Heart right ventricle (tissue), 16 donors: ENCODE measurements at regions not wholly inside any gene's neighbourhood (a gene's known extent, or its start where the extent isn't known, plus 50 kb on each side); places are given as distances from the start of the nearest gene placed in this dataset.

ENCODE experiments used
- ATAC-seq, 8 donors: fragments of 200-7000 bp; cut with Tn5 transposase; one replicate each; pipeline ENCODE4 v1.9.1; 2020; ENCODE audit warnings: mild to moderate bottlenecking in 8 of 8, moderate library complexity in 8 of 8, moderate number of reproducible peaks in 1 of 8
- DNase-seq, 2 donors: peaks; one replicate each; pipeline ENCODE4 v3.0.0-alpha.2; 2020
- H3K27ac ChIP-seq, 10 donors: fragments of 200-600 bp; sonication (generic) in 2 of 10; one replicate each; pipeline versions ENCODE4 v1.5.0 to v1.8.0; 2020 to 2022; ENCODE audit warnings: mild to moderate bottlenecking in 3 of 10
- H3K27me3 ChIP-seq, 7 donors: fragments of 200-600 bp; one replicate each; pipeline ENCODE4 v1.8.0; 2021 to 2022; ENCODE audit warnings: mild to moderate bottlenecking in 2 of 7
- H3K36me3 ChIP-seq, 9 donors: fragments of 200-600 bp; sonication (generic) in 1 of 9; one replicate each; pipeline versions ENCODE4 v1.5.0 to v1.8.0; 2020 to 2022; ENCODE audit warnings: mild to moderate bottlenecking in 2 of 9
- H3K4me1 ChIP-seq, 9 donors: fragments of 200-600 bp; sonication (generic) in 1 of 9; one replicate each; pipeline versions ENCODE4 v1.5.0 to v1.8.0; 2020 to 2022; ENCODE audit warnings: mild to moderate bottlenecking in 4 of 9
- H3K4me3 ChIP-seq, 10 donors: fragments of 200-600 bp; sonication (generic) in 2 of 10; one replicate each; pipeline versions ENCODE4 v1.5.0 to v1.8.0; 2020 to 2022; ENCODE audit warnings: mild to moderate bottlenecking in 7 of 10, moderate library complexity in 2 of 10
- H3K9me3 ChIP-seq, 11 donors: fragments of 200-600 bp in 10 of 11; sonication (generic) in 2 of 11; one replicate each; pipeline versions ENCODE4 v1.5.0 to v1.8.0; 2013 to 2022; ENCODE audit warnings: mild to moderate bottlenecking in 2 of 11, control low read depth in 1 of 11, moderate library complexity in 1 of 11
- WGBS, 2 donors: extraction: QIAGEN DNeasy Blood & Tissue Kit; methylation state at CpG; one replicate each; pipeline ENCODE4 v1.1.7; 2013; ENCODE audit warnings: inconsistent platforms in 1 of 2; 5-methylcytosine and 5-hydroxymethylcytosine counted together
- intact Hi-C, 10 donors: fragments of 100-400 bp; cut with DNase I; formaldehyde crosslinking; loops; one replicate each; pipeline versions ENCODE4 v1.11.1 to v1.14.2; 2022
- TF ChIP-seq, protein P1 (sequence below), 9 donors: fragments of 200-600 bp; sonication (generic) in 2 of 9; IDR thresholded peaks; one replicate each; pipeline versions ENCODE4 v1.5.0 to v1.8.0; 2021 to 2022; ENCODE audit warnings: antibody characterized with exemption in 9 of 9, mild to moderate bottlenecking in 5 of 9, moderate library complexity in 1 of 9
- donor health status: Arrhythmogenic right ventricular cardiomyopathy.
- donor health status: ischemic (EF 13 %, LVEDD 7.1; RV severe dilation, severe dysfunction).
- donor health status: healthy with polysubstance abuse.
- donor health status: DM: no; HTN: yes; CAD: no.
- donor health status: DM: no; HTN: no; CAD: no.
- donor health status: ischemic (EF 25% LVEDD 6.9; RV normal size, moderate dysfunction).
- donor health status: ischemic (EF 25% LVEDD 5.7; RV mildly dilated, moderate dysfunction).
- donor health status: healthy.
- donor health status: DM: yes; HTN: yes; CAD: no.
- donor health status: Ischemic cardiomyopathy.
- donor health status: ischemic (EF 35%, LVEDD 5.7; RV mildly dilated, moderate dysfunction).
- donor health status: nonischemic (EF 11% LVEDD 7.7; RV severe dilation, severe dysfunction).
- donor health status: DM: yes; HTN: yes; CAD: no.
- donor health status: PGD.
- donor health status: ischemic (EF 29% LVEDD 5.4; RV normal size, mild dysfunction).
- donor health status: nonischemic (EF 23%, LVEDD 6.1; RV moderate dilation, normal function).

DNA sequence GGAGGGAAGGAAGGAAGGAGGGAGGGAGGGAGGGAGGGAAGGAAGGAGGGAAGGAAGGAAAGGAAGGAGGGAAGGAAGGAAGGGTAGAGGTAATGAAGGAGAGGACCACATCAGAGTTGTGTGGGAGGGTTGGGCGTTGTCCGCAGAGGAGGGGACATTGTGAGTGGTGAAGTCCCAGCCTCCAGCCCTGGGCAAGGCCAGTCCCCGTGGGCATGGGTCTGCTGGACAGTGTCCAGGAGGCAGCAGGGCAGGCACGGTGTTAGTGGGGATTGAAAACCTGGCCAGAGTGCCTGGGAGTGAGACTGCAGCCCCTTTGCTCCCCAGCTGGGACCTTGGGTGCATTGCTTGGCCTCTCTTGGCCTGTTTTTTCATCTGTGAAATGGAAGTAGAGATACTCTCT, 1462.3 kb downstream of the BRD1 start:
- Histone ChIP-seq H3K27ac (no peak overlapping the region), H3K9me3 (no peaks in the 10 kb centered on the region), H3K4me1 (no peaks in the 10 kb centered on the region), H3K4me3 (no peak overlapping the region), H3K36me3 (no peaks in the 10 kb centered on the region), H3K27me3 (peaks cover 0 to 25% (median 16%) of the 10 kb centered on the region in 7 donors)
- DNase-seq, result no peak
- no peak for ATAC-seq
- intact Hi-C loops, result no loop called here
- TF ChIP-seq, protein P1, sequence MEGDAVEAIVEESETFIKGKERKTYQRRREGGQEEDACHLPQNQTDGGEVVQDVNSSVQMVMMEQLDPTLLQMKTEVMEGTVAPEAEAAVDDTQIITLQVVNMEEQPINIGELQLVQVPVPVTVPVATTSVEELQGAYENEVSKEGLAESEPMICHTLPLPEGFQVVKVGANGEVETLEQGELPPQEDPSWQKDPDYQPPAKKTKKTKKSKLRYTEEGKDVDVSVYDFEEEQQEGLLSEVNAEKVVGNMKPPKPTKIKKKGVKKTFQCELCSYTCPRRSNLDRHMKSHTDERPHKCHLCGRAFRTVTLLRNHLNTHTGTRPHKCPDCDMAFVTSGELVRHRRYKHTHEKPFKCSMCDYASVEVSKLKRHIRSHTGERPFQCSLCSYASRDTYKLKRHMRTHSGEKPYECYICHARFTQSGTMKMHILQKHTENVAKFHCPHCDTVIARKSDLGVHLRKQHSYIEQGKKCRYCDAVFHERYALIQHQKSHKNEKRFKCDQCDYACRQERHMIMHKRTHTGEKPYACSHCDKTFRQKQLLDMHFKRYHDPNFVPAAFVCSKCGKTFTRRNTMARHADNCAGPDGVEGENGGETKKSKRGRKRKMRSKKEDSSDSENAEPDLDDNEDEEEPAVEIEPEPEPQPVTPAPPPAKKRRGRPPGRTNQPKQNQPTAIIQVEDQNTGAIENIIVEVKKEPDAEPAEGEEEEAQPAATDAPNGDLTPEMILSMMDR (IDR thresholded peaks at IDR 0.05), result no peak
- 79 to 80% methylated on average over 4 of the region's 4 CpGs for WGBS, 2 donors

- DNase-seq (no peak), ATAC-seq (no peak)
- 75 to 78% methylated on average over 15 of the region's 15 CpGs for WGBS, 2 donors
- no peaks in the 10 kb centered on the region for H3K36me3 ChIP-seq
- H3K27me3 ChIP-seq, result peaks cover 0 to 25% (median 17%) of the 10 kb centered on the region in 7 donors
- no peak overlapping the region for H3K4me3 ChIP-seq
- H3K9me3 ChIP-seq, result no peaks in the 10 kb centered on the region
- intact Hi-C loops, result no loop called here
- TF ChIP-seq, protein P1 (IDR thresholded peaks at IDR 0.05), result no peak
- H3K27ac ChIP-seq, result no peak overlapping the region
- no peaks in the 10 kb centered on the region for H3K4me1 ChIP-seq
Observed at GRCh38 chr22:48362721-48363404, 1464.8 kb downstream of the BRD1 start.

- H3K9me3 ChIP-seq, result no peaks in the 10 kb centered on the region
- ATAC-seq (no peak), DNase-seq (no peak)
- intact Hi-C loops, result no loop called here
- no peak overlapping the region for H3K4me3 ChIP-seq
- no peaks in the 10 kb centered on the region for H3K4me1 ChIP-seq
- 88 to 98% methylated on average over 1 of the region's 1 CpG for WGBS, 2 donors
- peaks cover 0 to 35% (median 31%) of the 10 kb centered on the region in 7 donors for H3K27me3 ChIP-seq
- TF ChIP-seq, protein P1 (IDR thresholded peaks at IDR 0.05), result no peak
- H3K27ac ChIP-seq, result no peak overlapping the region
- no peaks in the 10 kb centered on the region for H3K36me3 ChIP-seq
Observed at GRCh38 chr22:48361099-48361639, 1466.5 kb downstream of the BRD1 start.

DNA sequence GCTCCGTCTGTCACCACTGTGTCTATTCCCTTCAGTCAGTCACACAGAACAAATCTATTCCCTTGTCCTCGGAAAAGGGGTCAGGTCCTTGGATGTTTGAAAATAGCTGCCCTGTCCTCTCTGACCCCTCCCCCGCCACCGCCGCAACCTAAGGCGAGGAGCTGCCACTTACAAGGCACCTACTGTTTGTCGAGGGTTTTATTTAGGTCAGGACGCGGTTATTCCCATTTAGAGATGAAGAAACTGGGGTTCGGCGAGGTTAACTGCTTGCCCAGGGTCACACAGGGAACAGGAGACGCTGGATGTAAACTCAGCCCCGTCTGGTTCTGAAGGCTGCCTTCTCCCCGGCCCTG, 1468.1 kb downstream of the BRD1 start:
- peaks cover 0 to 45% (median 31%) of the 10 kb centered on the region in 7 donors for H3K27me3 ChIP-seq
- TF ChIP-seq, protein P1 (IDR thresholded peaks at IDR 0.05), result no peak
- DNase-seq (no peak), ATAC-seq (no peak)
- intact Hi-C loops, result no loop called here
- H3K4me1 ChIP-seq, result no peaks in the 10 kb centered on the region
- no peak overlapping the region for H3K4me3 ChIP-seq
- WGBS, 2 donors, result 83 to 85% methylated on average over 14 of the region's 14 CpGs
- no peaks in the 10 kb centered on the region for H3K9me3 ChIP-seq
- no peak overlapping the region for H3K27ac ChIP-seq
- H3K36me3 ChIP-seq, result no peaks in the 10 kb centered on the region
